Caki2 (cell line): ENCODE measurements at regions not wholly inside any gene's neighbourhood (a gene's known extent, or its start where the extent isn't known, plus 50 kb on each side); places are given as distances from the start of the nearest gene placed in this dataset.
A peak's percentile ranks its signal among the peaks of the same experiment; 100 is the strongest.

ENCODE experiments used
- DNase-seq: peaks from one replicate; pipeline ENCODE4 v3.0.0-alpha.2; 2015; ENCODE audit warnings: low read depth
- in situ Hi-C: cut with HindIII; loops from 2 replicates; pipeline ENCODE4 v1.10.0; 2016; ENCODE audit warnings: low sequenced_read_pairs, low pct_unique_long_range_greater_than_20kb, mixed read lengths

DNA sequence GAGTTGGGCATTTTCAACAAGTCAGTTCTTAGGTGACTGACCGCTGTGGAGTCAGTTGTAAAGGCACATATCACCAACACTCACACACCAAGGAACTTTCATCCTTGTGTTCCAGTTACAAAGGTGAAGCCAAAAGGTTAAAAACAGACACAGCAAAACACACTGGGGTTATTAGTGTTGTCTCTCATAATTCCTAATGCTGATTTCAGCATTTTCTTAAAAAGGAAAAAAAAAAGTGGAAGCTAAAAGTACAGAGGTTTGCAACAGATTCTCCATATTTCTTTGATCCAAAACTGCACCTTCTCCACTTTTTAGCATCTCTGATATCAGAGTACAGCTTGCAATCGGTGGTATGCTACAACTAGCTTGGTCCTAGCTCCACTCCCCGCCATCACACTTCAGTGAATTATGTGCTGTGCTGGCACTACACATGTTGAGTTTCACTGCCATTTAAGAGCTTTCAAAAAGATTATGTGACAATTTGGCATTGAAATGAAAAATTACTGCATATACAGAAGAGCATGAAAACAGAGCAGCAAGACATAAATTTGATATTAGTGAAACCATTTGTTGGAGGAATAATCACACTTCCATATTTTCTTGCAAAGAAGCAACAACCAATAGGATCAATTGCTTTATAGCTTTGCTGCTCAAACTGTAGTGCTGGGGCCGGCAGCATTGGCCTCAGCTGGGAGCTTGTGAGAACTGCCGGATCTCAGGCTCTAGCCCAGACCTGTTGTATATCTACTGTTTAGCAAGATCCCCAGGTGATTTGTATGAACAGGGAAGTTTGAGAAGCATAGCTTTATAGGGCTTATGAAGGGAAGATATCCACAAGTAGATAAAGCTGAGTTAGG lies 62.3 kb upstream of the DAPL1 start:
- in situ Hi-C loops: no loop called here
- DNase-seq: no peak

DNA sequence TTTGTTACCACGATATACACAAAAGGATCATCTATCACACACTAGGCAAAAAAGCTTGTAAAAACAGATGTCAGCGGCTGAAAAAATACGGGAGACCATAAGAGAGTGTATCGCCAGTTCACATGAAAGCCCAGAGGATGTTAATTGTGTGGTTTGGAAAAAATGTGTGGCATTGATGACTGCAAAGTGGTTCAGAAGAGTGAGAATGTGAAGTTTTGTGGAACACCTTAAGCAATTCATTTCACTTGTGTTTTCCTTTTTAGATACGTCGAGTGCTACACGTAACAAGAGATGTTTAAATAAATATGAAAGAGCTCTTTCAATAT lies 61.7 kb upstream of the DAPL1 start:
- DNase-seq: no peak
- in situ Hi-C loops: no loop called here

DNA sequence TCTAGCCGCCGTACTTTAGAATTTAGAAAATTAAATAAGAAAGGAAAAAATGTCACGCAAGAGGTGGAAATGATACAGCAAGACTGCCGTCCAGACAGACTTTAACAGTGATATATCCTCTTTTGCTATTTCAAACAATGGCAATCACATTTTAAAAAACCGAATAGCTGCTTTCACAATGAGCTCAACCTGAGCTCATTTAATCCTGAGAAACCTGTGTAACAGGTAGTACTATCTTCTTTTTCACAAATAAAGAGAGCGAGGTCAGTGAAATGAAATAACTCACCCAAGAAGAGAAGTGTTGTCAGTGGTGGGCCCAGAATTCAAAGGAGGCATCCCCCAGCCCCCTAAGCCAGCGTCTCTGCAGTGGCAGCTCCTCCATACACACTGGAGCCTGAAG lies 60.7 kb upstream of the DAPL1 start:
- DNase-seq: no peak
- in situ Hi-C loops: no loop called here

DNA sequence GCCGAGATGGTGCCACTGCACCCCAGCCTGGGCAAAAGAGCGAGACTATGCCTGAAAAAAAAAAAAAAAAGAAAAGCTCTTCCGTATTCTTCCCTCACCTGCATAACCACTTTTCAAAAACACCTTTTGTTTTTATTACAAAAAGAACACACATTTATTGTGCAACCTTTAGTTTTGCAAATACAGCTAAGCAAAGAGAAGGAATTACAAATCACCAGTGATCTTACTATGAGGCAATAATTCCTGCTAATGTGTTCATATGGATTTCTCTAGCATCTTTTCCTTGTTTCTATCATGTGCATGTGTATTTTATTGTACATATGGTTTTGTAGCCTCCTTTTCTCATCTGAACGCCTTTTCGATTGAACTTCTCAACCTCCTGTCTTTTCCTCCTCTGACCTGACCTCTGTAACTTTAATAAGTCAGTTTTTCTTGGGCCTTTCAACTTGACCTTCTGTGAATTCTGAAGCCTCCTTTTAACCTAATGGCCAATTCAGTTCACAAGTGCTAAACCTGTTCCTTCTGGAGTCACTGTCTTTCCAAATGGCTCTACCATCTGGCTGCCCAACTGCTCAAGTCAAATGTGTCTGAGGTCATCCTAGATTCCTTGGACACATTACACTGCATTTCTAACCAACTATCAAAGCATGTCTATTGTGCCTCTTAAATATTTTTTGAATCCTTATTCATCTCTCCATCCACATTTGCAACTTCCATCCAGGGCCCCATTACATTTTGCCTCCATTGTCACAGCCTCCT lies 59.1 kb upstream of the DAPL1 start:
- DNase-seq: no peak
- in situ Hi-C loops: no loop called here

DNA sequence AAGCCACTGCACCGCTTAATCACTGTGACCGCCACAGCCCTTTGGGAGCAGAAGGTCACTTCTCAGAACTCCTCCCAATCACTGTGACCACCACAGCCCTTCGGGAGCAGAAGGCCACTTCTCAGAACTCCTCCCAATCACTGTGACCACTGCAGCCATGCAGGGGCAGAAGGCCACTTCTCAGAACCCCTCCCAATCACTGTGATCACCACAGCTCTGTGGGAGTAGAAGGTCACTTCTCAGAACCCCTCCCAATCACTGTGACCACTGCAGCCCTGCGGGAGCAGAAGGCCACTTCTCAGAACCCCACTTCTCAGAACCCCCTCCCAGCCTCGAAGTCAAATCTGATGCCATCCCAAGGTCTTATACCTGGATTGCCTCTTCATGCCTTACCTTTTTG lies 56.8 kb upstream of the DAPL1 start:
- DNase-seq: no peak
- in situ Hi-C loops: no loop called here

DNA sequence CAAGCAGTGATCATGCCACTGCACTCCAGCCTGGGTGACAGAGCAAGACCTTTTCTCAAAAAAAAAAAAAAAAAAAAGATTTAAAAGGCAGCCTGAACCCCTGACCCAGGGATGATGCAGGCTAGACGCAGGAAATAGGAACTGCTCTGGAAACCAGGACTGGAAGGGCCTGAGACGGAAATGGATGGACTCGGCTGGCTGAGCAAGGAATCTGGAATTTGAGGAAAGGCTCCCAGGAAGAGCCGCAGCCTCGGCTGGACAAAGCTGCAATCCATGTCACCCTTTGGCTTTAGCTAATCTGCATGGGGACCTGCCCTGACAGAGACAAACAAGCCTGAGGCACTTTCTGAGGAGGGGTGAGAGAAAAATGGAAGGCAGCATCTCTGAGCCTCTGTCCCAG lies 55.0 kb upstream of the DAPL1 start:
- DNase-seq: no peak
- in situ Hi-C loops: no loop called here

DNA sequence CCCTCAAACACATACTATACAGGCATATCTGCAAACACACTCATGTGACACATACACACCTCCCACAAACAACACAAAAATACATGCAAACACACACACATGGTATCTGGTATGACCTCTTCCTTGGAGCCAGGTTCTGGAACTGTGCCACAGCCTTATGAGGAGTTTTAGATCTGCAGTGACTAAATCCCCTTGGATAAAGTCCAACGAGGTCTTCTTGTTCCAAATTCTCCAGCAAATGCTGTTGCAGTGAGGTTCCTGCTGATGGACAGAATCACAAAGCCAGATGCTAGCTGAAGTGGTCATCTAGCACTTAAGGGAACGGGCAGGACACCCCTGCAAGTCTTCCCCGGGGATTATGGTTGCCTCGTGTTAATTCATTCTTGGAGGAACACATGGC lies 54.5 kb upstream of the DAPL1 start:
- in situ Hi-C loops: no loop called here
- no peak for DNase-seq

DNA sequence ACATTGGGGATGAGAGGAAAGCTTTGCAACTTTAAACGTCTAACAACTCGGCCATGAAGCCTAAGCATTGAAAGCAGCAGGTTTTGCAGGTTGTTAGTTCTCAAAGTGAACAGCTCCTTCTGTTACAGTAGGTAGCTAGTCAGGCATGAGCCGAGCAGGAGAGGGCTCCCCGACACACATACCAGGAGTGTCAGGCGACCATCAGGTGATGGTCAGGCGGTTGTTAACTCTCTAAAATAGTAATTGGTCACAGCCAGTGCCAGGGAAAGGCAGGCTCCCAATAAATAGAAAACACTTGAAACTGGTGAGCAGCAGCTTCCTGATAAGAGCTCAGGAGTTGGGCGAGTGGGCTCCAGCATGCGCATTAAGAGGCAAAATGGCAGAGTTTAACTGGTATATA lies 53.5 kb upstream of the DAPL1 start:
- no peak for DNase-seq
- in situ Hi-C loops: no loop called here

DNA sequence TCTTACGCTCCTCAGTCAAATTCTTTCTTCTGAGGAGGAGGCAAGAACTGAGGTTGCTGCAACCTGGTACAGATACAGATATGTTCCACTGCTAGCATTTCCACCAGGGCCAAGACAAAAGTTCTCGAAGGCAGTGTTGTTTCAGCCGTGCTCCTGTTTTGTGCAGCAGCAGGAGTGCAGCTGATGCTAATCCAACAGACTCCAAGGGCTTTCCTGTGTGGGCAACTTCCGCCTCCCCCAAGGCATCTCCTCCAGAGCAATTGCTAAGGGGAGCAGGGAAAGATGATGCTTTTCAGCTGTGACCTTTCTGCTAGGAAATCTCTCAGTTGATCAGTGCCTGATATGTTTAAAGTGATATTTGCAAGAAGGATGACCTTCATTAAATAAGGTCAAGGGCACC lies 52.6 kb upstream of the DAPL1 start:
- DNase-seq: no peak
- in situ Hi-C loops: no loop called here

DNA sequence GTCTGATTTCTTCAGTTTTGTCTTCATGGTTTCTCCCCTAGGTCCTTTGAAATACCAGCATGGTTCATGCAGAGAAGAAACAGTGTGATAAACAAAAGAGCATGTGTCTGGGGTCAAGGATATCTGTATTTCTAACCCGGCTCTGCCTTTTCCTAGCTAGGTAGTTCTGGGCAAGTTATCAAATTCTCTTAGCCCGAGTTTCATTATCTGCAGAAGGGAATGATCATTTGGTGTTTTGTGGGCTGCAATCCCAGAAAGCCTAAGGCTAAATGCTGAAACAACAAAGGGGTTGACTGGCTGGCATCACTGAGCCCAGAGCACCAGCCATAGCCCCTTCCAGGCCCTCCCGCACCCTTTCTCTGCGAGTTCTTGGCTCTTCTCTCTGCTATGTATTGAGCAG lies 51.7 kb upstream of the DAPL1 start:
- no peak for DNase-seq
- in situ Hi-C loops: no loop called here

DNA sequence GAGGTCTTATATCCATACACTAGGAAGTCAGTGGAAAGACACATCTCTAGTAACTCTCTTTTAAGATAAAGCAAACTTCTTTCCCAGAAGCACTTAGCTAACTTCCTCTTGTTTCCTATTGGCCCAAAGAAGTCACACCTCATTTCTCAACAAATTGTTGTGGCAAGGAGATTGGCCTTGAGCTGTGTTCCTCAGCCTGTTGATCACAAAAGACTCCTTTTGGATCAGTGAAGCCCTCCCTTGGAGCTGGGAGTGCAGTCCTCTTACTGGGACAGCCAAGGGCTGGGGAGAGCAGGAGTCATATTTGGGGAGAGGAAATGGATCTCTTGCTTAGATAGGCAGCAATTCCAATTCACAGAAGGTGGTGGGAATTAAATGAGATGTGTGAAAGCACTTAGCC lies 51.2 kb upstream of the DAPL1 start:
- in situ Hi-C loops: no loop called here
- no peak for DNase-seq

DNA sequence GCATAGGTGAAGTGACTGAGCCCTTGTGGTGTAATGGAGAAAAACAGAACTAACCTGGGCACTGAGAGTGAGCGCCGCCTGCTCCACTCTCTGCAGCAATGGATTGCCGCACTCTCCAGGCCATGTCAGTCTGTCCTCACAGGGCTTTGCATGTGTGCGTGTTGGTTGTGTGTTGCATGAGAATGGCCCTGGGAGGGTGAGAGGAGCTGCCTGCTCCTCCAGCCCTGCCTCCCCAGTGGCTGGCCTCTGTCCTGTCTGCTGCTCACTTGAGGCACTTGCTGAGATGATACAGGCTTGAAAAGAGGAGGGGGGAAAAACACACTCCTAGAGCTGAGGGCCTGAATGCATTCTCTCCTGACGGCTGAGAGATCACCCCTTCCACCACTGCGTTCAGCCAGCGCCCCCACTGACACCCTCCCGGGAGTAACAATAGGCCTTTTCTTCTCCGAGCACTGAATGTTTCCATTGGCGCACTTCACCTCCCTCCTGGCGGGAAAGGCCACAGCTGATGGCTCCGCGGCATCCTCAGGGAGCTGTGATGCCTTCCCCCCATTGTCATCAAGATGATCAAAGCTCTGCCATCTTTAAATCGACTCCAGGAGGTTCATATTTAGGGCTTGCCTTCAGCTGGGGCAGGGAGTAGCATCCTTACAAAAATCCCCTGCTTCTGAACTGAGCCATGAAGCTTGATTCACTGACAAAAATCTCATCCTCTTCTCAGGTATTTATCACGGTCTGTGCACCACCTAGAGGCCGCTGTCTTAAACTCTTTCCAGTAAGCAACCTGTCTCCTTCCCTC lies 49.9 kb upstream of the DAPL1 start:
- in situ Hi-C loops: no loop called here
- DNase-seq: peak; percentile 47
